Smooth muscle cell (in vitro differentiated cells): ENCODE measurements at regions not wholly inside any gene's neighbourhood (a gene's known extent, or its start where the extent isn't known, plus 50 kb on each side); places are given as distances from the start of the nearest gene placed in this dataset.

Experiments used
- DNase-seq: peaks from one replicate; lab custom pipeline; 2025; ENCODE audit not compliant: unreplicated experiment; lab: John Stamatoyannopoulos, UW
- H2AFZ ChIP-seq: fragments of 200-600 bp; sonication (generic); 2 replicates; pipeline ENCODE4 v1.6.0; 2016; ENCODE audit warnings: antibody characterized with exemption, low read depth, mild to moderate bottlenecking
- H3F3A ChIP-seq: fragments of 200-600 bp; sonication (generic); 2 replicates; pipeline ENCODE4 v1.6.0; 2017; ENCODE audit warnings: antibody characterized with exemption, low read depth
- H3K27ac ChIP-seq: fragments of 200-600 bp; sonication (generic); 2 replicates; pipeline ENCODE4 v1.5.1; 2016; ENCODE audit warnings: low read depth, mild to moderate bottlenecking
- H3K27me3 ChIP-seq: fragments of 200-600 bp; sonication (generic); 2 replicates; pipeline ENCODE4 v1.6.1; 2016; ENCODE audit warnings: low read depth, mild to moderate bottlenecking
- H3K36me3 ChIP-seq: fragments of 200-600 bp; sonication (generic); 2 replicates; pipeline ENCODE4 v1.5.1; 2016; ENCODE audit warnings: low read depth
- H3K4me1 ChIP-seq: fragments of 200-600 bp; sonication (generic); 2 replicates; pipeline ENCODE4 v1.5.1; 2016; ENCODE audit warnings: low read depth
- H3K4me2 ChIP-seq: fragments of 200-600 bp; sonication (generic); 2 replicates; pipeline ENCODE4 v1.6.0; 2016; ENCODE audit warnings: mild to moderate bottlenecking
- H3K4me3 ChIP-seq: fragments of 200-600 bp; sonication (generic); 2 replicates; pipeline ENCODE4 v1.5.1; 2016; ENCODE audit warnings: mild to moderate bottlenecking
- H3K79me2 ChIP-seq: fragments of 200-600 bp; sonication (generic); 2 replicates; pipeline ENCODE4 v1.6.0; 2016; ENCODE audit warnings: low read depth, mild to moderate bottlenecking
- H3K9ac ChIP-seq: fragments of 200-600 bp; sonication (generic); 2 replicates; pipeline ENCODE4 v1.6.0; 2016; ENCODE audit warnings: low read depth
- H3K9me3 ChIP-seq: fragments of 200-600 bp; sonication (generic); replicated peaks from 2 replicates; pipeline ENCODE4 v1.5.1; 2016; ENCODE audit warnings: low read depth
- H4K20me1 ChIP-seq: fragments of 200-600 bp; sonication (generic); 2 replicates; pipeline ENCODE4 v1.6.0; 2016; ENCODE audit warnings: low read depth
- WGBS: methylation state at CpG from one replicate; pipeline ENCODE4 v1.1.7; 2016; ENCODE audit warnings: low lambda C conversion rate; 5-methylcytosine and 5-hydroxymethylcytosine counted together
- TF ChIP-seq, protein P1 (sequence below): fragments of 200-600 bp; sonication (generic); IDR thresholded peaks from 2 replicates; pipeline ENCODE4 v1.5.1; 2017; ENCODE audit warnings: borderline replicate concordance, mild to moderate bottlenecking, antibody characterized with exemption; ENCODE audit not compliant: insufficient read depth, poor library complexity, severe bottlenecking

DNA sequence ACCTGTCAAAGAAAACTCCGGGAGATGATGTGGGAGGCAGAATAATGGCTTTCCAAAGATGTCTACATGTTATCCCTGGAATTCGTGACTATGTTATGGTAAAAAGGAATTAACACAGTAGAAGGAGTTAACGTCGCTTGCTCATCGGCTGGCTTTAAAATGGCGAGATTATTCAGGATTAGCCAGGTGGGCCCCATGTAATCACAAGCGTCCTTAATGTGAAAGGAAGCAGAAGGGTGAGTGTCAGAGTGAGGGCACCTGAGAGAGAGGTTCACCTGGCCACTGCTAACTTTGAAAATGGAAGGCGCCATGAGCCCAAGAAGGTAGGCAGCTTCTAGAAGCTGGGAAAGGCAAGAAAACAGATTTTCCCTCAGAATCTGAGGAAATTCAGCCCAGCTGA, 557.2 kb downstream of the EPHB1 start:
- TF ChIP-seq, protein P1, sequence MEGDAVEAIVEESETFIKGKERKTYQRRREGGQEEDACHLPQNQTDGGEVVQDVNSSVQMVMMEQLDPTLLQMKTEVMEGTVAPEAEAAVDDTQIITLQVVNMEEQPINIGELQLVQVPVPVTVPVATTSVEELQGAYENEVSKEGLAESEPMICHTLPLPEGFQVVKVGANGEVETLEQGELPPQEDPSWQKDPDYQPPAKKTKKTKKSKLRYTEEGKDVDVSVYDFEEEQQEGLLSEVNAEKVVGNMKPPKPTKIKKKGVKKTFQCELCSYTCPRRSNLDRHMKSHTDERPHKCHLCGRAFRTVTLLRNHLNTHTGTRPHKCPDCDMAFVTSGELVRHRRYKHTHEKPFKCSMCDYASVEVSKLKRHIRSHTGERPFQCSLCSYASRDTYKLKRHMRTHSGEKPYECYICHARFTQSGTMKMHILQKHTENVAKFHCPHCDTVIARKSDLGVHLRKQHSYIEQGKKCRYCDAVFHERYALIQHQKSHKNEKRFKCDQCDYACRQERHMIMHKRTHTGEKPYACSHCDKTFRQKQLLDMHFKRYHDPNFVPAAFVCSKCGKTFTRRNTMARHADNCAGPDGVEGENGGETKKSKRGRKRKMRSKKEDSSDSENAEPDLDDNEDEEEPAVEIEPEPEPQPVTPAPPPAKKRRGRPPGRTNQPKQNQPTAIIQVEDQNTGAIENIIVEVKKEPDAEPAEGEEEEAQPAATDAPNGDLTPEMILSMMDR: no peak
- DNase-seq: no peak
- Histone ChIP-seq H3F3A (no peaks in the 10 kb centered on the region), H3K79me2 (no peaks in the 10 kb centered on the region), H3K27me3 (no peaks in the 10 kb centered on the region), H3K9ac (no peak overlapping the region), H4K20me1 (no peaks in the 10 kb centered on the region), H3K4me1 (no peaks in the 10 kb centered on the region), H3K9me3 (no peaks in the 10 kb centered on the region), H3K27ac (no peak overlapping the region), H3K4me3 (no peak overlapping the region), H2AFZ (no peak overlapping the region), H3K4me2 (no peak overlapping the region), H3K36me3 (no peaks in the 10 kb centered on the region)
- WGBS: 78% methylated on average over 8 of the region's 8 CpGs

- H3K4me3 ChIP-seq: no peak overlapping the region
- H3K9ac ChIP-seq: no peak overlapping the region
- H3K9me3 ChIP-seq: no peaks in the 10 kb centered on the region
- TF ChIP-seq, protein P1: no peak
- no peak overlapping the region for H3K4me2 ChIP-seq
- DNase-seq: no peak
- H3K4me1 ChIP-seq: no peaks in the 10 kb centered on the region
- WGBS: 90% methylated on average over 3 of the region's 3 CpGs
- no peaks in the 10 kb centered on the region for H3K27me3 ChIP-seq
- no peaks in the 10 kb centered on the region for H3K79me2 ChIP-seq
- no peak overlapping the region for H3K27ac ChIP-seq
- no peaks in the 10 kb centered on the region for H3K36me3 ChIP-seq
- H4K20me1 ChIP-seq: no peaks in the 10 kb centered on the region
- H2AFZ ChIP-seq: no peak overlapping the region
- H3F3A ChIP-seq: no peaks in the 10 kb centered on the region
Measured at GRCh38 chr3:135362889-135363288, 567.8 kb downstream of the EPHB1 start.

DNA sequence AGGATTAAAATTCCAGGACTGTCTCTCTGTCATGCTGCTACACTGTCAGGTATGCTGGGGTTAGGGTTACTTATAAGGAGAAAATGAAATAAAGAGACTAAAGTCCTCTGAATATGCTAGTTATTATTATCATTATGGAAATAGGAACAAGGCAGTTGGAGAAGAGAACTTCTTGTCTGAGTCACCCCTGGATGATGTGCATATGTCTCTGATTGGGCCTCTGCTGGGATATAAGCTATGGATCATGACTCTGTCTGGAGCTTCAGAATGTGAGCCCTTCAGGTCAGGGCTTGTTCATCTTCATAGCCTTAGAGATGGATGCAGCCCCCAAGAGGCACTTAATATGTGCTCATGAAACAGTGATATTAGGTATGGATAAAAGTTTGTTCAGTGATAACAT, 569.6 kb downstream of the EPHB1 start:
- no peak overlapping the region for H3K4me2 ChIP-seq
- no peaks in the 10 kb centered on the region for H4K20me1 ChIP-seq
- H3K27me3 ChIP-seq: no peaks in the 10 kb centered on the region
- no peak overlapping the region for H3K27ac ChIP-seq
- no peaks in the 10 kb centered on the region for H3K36me3 ChIP-seq
- H3F3A ChIP-seq: no peaks in the 10 kb centered on the region
- TF ChIP-seq, protein P1: no peak
- no peak for DNase-seq
- no peak overlapping the region for H2AFZ ChIP-seq
- no peaks in the 10 kb centered on the region for H3K4me1 ChIP-seq
- H3K9me3 ChIP-seq: no peaks in the 10 kb centered on the region
- H3K79me2 ChIP-seq: no peaks in the 10 kb centered on the region
- no peak overlapping the region for H3K4me3 ChIP-seq
- no peak overlapping the region for H3K9ac ChIP-seq

GRCh38 chr3:135366816-135367215, 571.8 kb downstream of the EPHB1 start:
- no peak for DNase-seq
- TF ChIP-seq, protein P1: no peak
- H3K9ac ChIP-seq: no peak overlapping the region
- H3K9me3 ChIP-seq: no peaks in the 10 kb centered on the region
- 91% methylated on average over 3 of the region's 3 CpGs for WGBS
- H3F3A ChIP-seq: no peaks in the 10 kb centered on the region
- no peak overlapping the region for H3K4me2 ChIP-seq
- no peak overlapping the region for H2AFZ ChIP-seq
- no peaks in the 10 kb centered on the region for H4K20me1 ChIP-seq
- no peak overlapping the region for H3K4me3 ChIP-seq
- no peaks in the 10 kb centered on the region for H3K79me2 ChIP-seq
- H3K36me3 ChIP-seq: no peaks in the 10 kb centered on the region
- H3K27me3 ChIP-seq: no peaks in the 10 kb centered on the region
- no peaks in the 10 kb centered on the region for H3K4me1 ChIP-seq
- H3K27ac ChIP-seq: no peak overlapping the region
